ENCODE measurements at regions not wholly inside any gene's neighbourhood (a gene's known extent, or its start where the extent isn't known, plus 50 kb on each side); places are given as distances from the start of the nearest gene placed in this dataset.

DNA sequence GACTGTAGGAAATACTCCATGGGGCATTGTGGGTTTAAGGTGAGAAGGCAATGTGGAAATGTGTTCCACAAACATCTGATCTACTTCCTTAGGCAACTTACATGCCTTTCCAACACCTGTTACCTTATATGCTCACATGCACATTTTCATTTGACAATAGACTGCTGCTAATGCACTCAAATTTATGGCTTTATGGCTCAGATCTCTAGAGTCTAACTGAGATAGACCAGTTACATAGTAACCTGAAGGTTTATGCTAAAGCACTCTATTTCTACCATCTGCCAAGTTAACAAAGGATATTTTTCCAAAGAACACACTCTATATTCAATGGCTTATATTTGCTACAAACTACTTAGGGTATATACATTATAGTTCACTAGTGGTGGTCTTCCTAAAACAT is 969.0 kb downstream of the TECRL start:
- Histone ChIP-seq H3K4me3 (ENCODE audit: low read depth in 2 of 2, low read length in 1 of 2) (no peak overlapping the region), H3K79me2 (ENCODE audit: insufficient read depth) (no peaks in the 10 kb centered on the region), H3K27ac (ENCODE audit: low read depth in 2 of 2, low read length in 1 of 2) (no peak overlapping the region), H3K9me2 (no peaks in the 10 kb centered on the region), H4K20me1 (ENCODE audit: insufficient read depth) (no peaks in the 10 kb centered on the region), H2AFZ (ENCODE audit: low read depth) (no peak overlapping the region), H3K9ac (no peak overlapping the region), H3K4me2 (no peak overlapping the region), H3K27me3 (ENCODE audit: insufficient read depth) (no peaks in the 10 kb centered on the region), H3K36me3 (replicated peaks in 1 of 2; ENCODE audit: control insufficient read depth in 1 of 2, insufficient read depth in 2 of 2, low read length in 1 of 2) (no peaks in the 10 kb centered on the region), H3F3A (replicated peaks; ENCODE audit: insufficient read depth) (no peaks in the 10 kb centered on the region), H3K9me3 (no peaks in the 10 kb centered on the region), H3K4me1 (ENCODE audit: control insufficient read depth in 1 of 2, insufficient read depth in 2 of 2, low read depth in 1 of 2, low read length in 1 of 2) (no peaks in the 10 kb centered on the region)
- ChIA-PET POLR2A (no interaction called here), CTCF (no interaction called here)
- no peak for DNase-seq
- no peak for TF ChIP-seq MXI1 (IDR thresholded peaks at IDR 0.05; ENCODE audit: low read depth, low read length)
- TF ChIP-seq, protein P1, sequence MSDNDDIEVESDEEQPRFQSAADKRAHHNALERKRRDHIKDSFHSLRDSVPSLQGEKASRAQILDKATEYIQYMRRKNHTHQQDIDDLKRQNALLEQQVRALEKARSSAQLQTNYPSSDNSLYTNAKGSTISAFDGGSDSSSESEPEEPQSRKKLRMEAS (IDR thresholded peaks at IDR 0.05; ENCODE audit: low read depth), result no peak

DNA sequence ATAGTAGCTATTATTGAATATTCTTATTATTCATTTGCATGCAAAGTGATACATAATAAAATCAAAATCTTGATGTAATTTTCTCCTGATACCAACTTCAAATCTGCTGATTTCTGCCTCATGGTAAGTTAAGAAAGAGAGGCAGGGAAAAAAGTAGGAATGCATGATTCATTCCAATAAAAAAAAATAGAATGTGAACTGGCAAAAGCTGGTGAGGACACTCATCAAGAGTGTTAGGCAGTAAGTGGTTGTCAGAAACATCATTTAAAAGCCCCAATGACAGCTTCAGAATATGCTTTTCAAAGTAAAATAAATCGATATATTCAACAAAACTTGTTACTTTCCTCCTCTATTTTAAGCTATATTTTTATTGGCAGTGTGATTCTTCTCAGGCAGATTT is 979.1 kb downstream of the TECRL start:
- Histone ChIP-seq H3K9ac (no peak overlapping the region), H3K4me3 (ENCODE audit: low read depth in 2 of 2, low read length in 1 of 2) (no peak overlapping the region), H3K4me1 (ENCODE audit: control insufficient read depth in 1 of 2, insufficient read depth in 2 of 2, low read depth in 1 of 2, low read length in 1 of 2) (no peaks in the 10 kb centered on the region), H4K20me1 (ENCODE audit: insufficient read depth) (no peaks in the 10 kb centered on the region), H3K4me2 (no peak overlapping the region), H3K36me3 (replicated peaks in 1 of 2; ENCODE audit: control insufficient read depth in 1 of 2, insufficient read depth in 2 of 2, low read length in 1 of 2) (no peaks in the 10 kb centered on the region), H2AFZ (ENCODE audit: low read depth) (no peak overlapping the region), H3K27ac (ENCODE audit: low read depth in 2 of 2, low read length in 1 of 2) (no peak overlapping the region), H3K79me2 (ENCODE audit: insufficient read depth) (no peaks in the 10 kb centered on the region), H3K9me2 (no peaks in the 10 kb centered on the region), H3K27me3 (ENCODE audit: insufficient read depth) (no peaks in the 10 kb centered on the region), H3K9me3 (no peaks in the 10 kb centered on the region; the same call in 1 of the 2 replicates), H3F3A (replicated peaks; ENCODE audit: insufficient read depth) (no peaks in the 10 kb centered on the region)
- DNase-seq, result no peak
- WGBS (ENCODE audit: low lambda C conversion rate), result 2% methylated on average over 1 of the region's 1 CpG
- POLR2A ChIA-PET, result no interaction called here
- TF ChIP-seq GABPA (IDR thresholded peaks at IDR 0.05; ENCODE audit: low read depth) (no peak), EP300 (IDR thresholded peaks at IDR 0.05; ENCODE audit: borderline replicate concordance in 1 of 2, low read depth in 1 of 2, low read length in 1 of 2) (no peak), CHD2 (IDR thresholded peaks at IDR 0.05; ENCODE audit: low read length, partially characterized antibody) (no peak), RFX5 (IDR thresholded peaks at IDR 0.05; ENCODE audit: low read length) (no peak), NFIC (IDR thresholded peaks at IDR 0.05; ENCODE audit: borderline replicate concordance) (no peak), GATA2 (CRISPR knock-in tag; IDR thresholded peaks at IDR 0.05) (no peak), JUND (IDR thresholded peaks at IDR 0.05) (no peak), RCOR1 (IDR thresholded peaks at IDR 0.05; ENCODE audit: low read length) (no peak), FOSL2 (IDR thresholded peaks at IDR 0.05; ENCODE audit: borderline replicate concordance, low read depth) (no peak), EZH2phosphoT487 (IDR thresholded peaks at IDR 0.05; ENCODE audit: borderline replicate concordance, low read depth) (no peak)
- TF ChIP-seq, protein P1 (IDR thresholded peaks at IDR 0.05; ENCODE audit: low read depth), result no peak
- TF ChIP-seq, protein P2, sequence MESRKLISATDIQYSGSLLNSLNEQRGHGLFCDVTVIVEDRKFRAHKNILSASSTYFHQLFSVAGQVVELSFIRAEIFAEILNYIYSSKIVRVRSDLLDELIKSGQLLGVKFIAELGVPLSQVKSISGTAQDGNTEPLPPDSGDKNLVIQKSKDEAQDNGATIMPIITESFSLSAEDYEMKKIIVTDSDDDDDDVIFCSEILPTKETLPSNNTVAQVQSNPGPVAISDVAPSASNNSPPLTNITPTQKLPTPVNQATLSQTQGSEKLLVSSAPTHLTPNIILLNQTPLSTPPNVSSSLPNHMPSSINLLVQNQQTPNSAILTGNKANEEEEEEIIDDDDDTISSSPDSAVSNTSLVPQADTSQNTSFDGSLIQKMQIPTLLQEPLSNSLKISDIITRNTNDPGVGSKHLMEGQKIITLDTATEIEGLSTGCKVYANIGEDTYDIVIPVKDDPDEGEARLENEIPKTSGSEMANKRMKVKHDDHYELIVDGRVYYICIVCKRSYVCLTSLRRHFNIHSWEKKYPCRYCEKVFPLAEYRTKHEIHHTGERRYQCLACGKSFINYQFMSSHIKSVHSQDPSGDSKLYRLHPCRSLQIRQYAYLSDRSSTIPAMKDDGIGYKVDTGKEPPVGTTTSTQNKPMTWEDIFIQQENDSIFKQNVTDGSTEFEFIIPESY (IDR thresholded peaks at IDR 0.05; ENCODE audit: borderline replicate concordance, low read depth), result no peak
- TF ChIP-seq, protein P3, sequence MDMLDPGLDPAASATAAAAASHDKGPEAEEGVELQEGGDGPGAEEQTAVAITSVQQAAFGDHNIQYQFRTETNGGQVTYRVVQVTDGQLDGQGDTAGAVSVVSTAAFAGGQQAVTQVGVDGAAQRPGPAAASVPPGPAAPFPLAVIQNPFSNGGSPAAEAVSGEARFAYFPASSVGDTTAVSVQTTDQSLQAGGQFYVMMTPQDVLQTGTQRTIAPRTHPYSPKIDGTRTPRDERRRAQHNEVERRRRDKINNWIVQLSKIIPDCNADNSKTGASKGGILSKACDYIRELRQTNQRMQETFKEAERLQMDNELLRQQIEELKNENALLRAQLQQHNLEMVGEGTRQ (IDR thresholded peaks at IDR 0.05; ENCODE audit: borderline replicate concordance, low read depth, low read length), result no peak
- TF ChIP-seq, protein P4, sequence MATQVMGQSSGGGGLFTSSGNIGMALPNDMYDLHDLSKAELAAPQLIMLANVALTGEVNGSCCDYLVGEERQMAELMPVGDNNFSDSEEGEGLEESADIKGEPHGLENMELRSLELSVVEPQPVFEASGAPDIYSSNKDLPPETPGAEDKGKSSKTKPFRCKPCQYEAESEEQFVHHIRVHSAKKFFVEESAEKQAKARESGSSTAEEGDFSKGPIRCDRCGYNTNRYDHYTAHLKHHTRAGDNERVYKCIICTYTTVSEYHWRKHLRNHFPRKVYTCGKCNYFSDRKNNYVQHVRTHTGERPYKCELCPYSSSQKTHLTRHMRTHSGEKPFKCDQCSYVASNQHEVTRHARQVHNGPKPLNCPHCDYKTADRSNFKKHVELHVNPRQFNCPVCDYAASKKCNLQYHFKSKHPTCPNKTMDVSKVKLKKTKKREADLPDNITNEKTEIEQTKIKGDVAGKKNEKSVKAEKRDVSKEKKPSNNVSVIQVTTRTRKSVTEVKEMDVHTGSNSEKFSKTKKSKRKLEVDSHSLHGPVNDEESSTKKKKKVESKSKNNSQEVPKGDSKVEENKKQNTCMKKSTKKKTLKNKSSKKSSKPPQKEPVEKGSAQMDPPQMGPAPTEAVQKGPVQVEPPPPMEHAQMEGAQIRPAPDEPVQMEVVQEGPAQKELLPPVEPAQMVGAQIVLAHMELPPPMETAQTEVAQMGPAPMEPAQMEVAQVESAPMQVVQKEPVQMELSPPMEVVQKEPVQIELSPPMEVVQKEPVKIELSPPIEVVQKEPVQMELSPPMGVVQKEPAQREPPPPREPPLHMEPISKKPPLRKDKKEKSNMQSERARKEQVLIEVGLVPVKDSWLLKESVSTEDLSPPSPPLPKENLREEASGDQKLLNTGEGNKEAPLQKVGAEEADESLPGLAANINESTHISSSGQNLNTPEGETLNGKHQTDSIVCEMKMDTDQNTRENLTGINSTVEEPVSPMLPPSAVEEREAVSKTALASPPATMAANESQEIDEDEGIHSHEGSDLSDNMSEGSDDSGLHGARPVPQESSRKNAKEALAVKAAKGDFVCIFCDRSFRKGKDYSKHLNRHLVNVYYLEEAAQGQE (IDR thresholded peaks at IDR 0.05; ENCODE audit: low read depth, low read length), result no peak
- CTCF ChIA-PET, result interaction anchor here (1.4 kb wide), 2 partner anchors 18 to 133 kb away, joined by 3 read pairs; no protein-coding TSS in a partner anchor
